Activated T-cell treated with anti-CD3 and anti-CD28 coated beads, Interleukin-2, amount 50 U/mL, for 24 hours (primary cell): ENCODE measurements at regions not wholly inside any gene's neighbourhood (a gene's known extent, or its start where the extent isn't known, plus 50 kb on each side); places are given as distances from the start of the nearest gene placed in this dataset.

Experiments used
- DNase-seq: peaks from one replicate; pipeline ENCODE4 v3.0.0-alpha.2; 2020
- H3K27ac Mint-ChIP-seq: 2 replicates; pipeline ENCODE4 v1.8.0; 2020; ENCODE audit warnings: mild to moderate bottlenecking, mixed read lengths
- H3K27me3 Mint-ChIP-seq: 2 replicates; pipeline ENCODE4 v1.8.0; 2020; ENCODE audit warnings: mixed read lengths
- H3K36me3 Mint-ChIP-seq: 2 replicates; pipeline ENCODE4 v1.8.0; 2020; ENCODE audit warnings: low read depth, mixed read lengths
- H3K4me1 Mint-ChIP-seq: 2 replicates; pipeline ENCODE4 v1.8.0; 2020; ENCODE audit warnings: low read depth, mixed read lengths
- H3K4me3 Mint-ChIP-seq: 2 replicates; pipeline ENCODE4 v1.8.0; 2020; ENCODE audit warnings: mild to moderate bottlenecking, moderate library complexity, mixed read lengths
- H3K9me3 Mint-ChIP-seq: 2 replicates; pipeline ENCODE4 v1.8.0; 2020; ENCODE audit warnings: mixed read lengths

DNA sequence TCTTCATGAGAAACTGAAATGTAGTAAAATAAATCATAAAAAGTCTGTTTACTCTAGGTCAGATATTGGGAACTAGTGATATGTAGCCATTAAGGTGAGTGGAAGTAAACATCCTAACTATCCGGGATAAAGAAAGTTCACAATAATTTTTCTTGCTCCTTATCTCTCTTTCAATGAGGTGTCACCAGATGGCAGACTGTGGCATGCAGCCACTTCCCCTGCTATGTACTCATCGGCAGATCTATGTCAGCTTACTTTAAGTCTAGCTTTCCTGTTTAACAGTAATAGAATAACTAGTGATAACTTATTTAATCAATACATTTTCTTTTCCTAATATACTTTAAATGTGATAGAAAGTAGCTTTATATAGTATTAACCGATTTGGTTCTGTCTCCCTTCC, 181.9 kb downstream of the NDFIP2 start:
- Mint-ChIP-seq H3K27me3 (peaks cover 8% of the 10 kb centered on the region), H3K36me3 (no peaks in the 10 kb centered on the region), H3K4me1 (peaks cover 1% of the 10 kb centered on the region), H3K4me3 (no peak overlapping the region), H3K27ac (no peak overlapping the region), H3K9me3 (no peaks in the 10 kb centered on the region)
- no peak for DNase-seq

DNA sequence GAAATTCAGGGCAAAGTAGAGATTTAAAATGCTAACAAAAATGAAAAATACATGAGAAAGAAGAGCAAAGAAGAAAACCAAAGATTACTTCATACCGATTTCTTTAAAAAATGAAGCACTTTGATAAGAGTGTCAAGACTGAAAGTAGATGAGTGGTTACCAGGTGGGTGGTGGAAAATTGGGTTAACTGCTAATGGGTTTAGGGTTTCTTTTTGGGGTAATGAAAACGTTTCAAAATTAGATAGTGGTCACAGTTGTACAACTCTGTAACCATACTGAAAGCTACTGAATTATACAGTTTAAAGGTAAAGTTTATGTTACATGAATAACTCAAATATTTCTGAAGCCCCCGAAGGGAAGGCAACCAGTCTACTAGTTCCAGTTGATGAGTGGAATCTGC, 179.4 kb downstream of the NDFIP2 start:
- Mint-ChIP-seq H3K9me3 (no peaks in the 10 kb centered on the region), H3K4me3 (no peak overlapping the region), H3K36me3 (no peaks in the 10 kb centered on the region), H3K27me3 (peaks cover 8% of the 10 kb centered on the region), H3K27ac (no peak overlapping the region), H3K4me1 (peaks cover 1% of the 10 kb centered on the region)
- no peak for DNase-seq

DNA sequence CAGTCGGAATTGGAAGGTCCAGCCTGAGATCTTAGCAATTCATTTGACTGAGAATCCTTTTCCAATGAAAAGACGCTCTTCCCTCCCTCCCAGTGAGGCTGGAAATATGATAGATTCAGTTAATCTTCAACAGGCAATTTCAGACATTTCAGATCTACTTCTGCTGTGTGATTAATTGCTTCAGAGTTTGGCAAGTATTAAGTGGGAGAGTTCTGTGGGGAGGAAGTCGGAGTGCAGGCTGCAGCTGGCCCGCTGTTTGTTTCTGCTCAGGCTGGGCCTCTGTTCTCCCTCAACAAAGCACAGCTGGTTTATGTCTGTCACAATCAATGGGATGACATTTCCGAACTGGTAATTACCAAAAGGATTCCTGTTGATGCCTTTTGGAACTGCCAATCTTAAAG, 178.2 kb downstream of the NDFIP2 start:
- no peak overlapping the region for H3K4me3 Mint-ChIP-seq
- H3K36me3 Mint-ChIP-seq: no peaks in the 10 kb centered on the region
- peaks cover 1% of the 10 kb centered on the region for H3K4me1 Mint-ChIP-seq
- no peaks in the 10 kb centered on the region for H3K9me3 Mint-ChIP-seq
- H3K27ac Mint-ChIP-seq: no peak overlapping the region
- DNase-seq: no peak
- peaks cover 8% of the 10 kb centered on the region for H3K27me3 Mint-ChIP-seq

DNA sequence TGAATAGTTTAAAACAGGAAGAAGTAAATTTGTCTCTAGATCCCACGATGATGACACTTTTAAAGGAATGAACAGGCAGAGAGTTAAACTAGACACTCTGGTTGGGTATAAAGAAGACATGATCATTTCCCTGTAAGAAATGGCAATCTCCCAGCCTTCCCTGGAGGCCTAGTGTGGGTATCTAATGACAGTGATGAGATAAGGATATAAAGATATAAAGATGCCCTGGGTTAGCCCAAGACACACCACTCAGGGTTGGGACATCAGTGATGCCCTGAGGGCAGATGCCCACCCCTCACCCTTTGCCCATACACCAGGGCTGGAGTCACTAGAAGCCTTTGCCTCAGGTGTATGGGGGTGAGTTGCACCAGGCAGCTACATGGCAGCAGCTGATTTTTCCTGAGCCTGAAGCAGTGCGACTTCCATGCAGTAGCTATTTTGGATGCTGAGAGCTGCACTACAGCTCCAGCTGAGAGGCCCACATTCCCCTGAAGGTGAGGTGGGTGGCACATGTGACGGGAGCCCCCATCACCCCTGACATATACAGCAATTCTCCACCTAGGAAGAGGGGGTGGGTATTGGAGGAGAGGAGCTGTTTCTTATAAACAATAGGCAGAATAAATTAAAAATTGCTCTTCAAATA, 177.5 kb downstream of the NDFIP2 start:
- H3K4me1 Mint-ChIP-seq: peaks cover 1% of the 10 kb centered on the region
- H3K9me3 Mint-ChIP-seq: no peaks in the 10 kb centered on the region
- H3K4me3 Mint-ChIP-seq: no peak overlapping the region
- no peak overlapping the region for H3K27ac Mint-ChIP-seq
- H3K27me3 Mint-ChIP-seq: peaks cover 8% of the 10 kb centered on the region
- no peaks in the 10 kb centered on the region for H3K36me3 Mint-ChIP-seq
- DNase-seq: no peak

DNA sequence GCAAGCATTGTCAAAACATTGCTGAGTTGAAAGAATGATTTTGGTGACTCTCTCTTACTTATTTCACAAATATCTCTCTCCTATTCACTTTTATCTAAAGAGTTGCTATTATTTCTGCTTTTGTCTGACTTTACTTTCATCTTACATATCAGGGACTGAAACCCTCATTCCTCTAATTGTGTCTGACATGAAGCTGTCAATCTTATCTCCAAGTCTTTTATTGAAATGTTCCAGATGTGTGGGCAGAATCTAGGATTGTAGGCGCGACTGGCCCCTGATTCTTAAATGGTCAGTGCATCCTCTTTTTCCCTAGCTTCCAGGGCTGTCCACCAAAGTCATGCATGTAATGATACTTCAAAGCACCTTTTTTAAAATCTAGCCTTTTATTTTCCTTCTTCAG, 174.6 kb downstream of the NDFIP2 start:
- no peak overlapping the region for H3K27ac Mint-ChIP-seq
- H3K4me3 Mint-ChIP-seq: no peak overlapping the region
- H3K4me1 Mint-ChIP-seq: no peaks in the 10 kb centered on the region
- H3K9me3 Mint-ChIP-seq: no peaks in the 10 kb centered on the region
- no peak for DNase-seq
- H3K27me3 Mint-ChIP-seq: peaks cover 6% of the 10 kb centered on the region
- no peaks in the 10 kb centered on the region for H3K36me3 Mint-ChIP-seq

DNA sequence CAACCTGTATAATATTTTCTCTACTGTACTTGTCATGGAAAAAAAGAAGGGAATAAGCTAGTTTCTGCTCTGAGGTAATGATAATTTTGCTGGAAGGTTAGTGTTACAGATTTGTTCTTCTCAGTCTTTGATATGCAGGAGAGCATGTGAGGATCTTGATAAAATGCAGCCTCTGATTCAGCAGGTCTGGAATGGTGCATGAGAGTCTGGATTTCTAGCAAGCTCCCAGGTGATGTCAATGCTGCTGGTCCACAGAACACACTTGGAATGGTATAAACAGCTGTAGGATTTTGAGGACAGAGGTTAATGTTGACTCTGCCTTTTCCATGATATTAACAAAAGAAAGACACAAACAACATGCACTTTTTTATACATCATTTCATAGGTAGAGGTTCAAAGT, 173.6 kb downstream of the NDFIP2 start:
- Mint-ChIP-seq H3K36me3 (no peaks in the 10 kb centered on the region), H3K27ac (no peak overlapping the region), H3K27me3 (peaks cover 5% of the 10 kb centered on the region), H3K9me3 (no peaks in the 10 kb centered on the region), H3K4me3 (no peak overlapping the region), H3K4me1 (no peaks in the 10 kb centered on the region)
- DNase-seq: no peak

DNA sequence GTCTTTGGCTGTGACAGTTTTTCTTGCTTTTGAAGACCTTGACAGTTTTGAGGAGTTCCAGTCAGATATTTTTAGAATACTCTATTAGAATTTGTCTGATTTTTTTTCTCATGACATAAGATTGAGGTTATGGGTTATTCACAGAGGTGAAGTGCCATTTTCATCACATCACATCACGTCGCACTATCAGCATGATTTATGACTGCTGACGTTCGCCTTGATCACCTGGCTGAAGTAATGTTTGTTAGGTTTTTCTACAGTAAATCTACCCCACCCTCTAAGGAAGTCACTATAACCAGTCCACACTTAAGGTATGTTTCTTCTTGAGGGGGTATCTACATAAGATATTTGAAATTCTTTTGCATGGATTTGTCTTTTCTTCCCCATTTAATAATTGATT, 169.7 kb downstream of the NDFIP2 start:
- H3K9me3 Mint-ChIP-seq: no peaks in the 10 kb centered on the region

DNA sequence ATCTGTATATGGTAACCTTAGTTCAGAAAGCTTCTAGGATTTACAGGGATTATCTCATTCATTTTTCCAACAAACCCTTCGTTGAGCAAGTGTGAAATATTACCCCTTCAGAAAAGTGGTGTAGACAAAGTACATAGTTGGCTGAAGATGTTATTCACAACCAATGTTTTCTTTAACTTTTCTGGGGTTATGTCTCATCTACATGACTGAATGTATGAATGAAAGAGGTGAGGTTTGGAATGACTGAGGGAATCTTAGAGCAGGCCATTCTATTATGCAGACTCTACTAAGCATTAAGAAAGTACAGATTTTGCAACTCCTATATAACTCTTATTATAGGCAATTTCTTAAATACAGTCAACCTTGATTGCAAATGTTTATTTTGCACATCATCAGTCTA, 167.2 kb downstream of the NDFIP2 start:
- Mint-ChIP-seq H3K9me3 (no peaks in the 10 kb centered on the region), H3K4me1 (no peaks in the 10 kb centered on the region), H3K27me3 (no peaks in the 10 kb centered on the region), H3K4me3 (no peak overlapping the region), H3K36me3 (no peaks in the 10 kb centered on the region), H3K27ac (no peak overlapping the region)
- no peak for DNase-seq

More for the DNA sequence above, 169.7 kb downstream of the NDFIP2 start:
- Mint-ChIP-seq H3K4me1 (no peaks in the 10 kb centered on the region), H3K27me3 (no peaks in the 10 kb centered on the region), H3K36me3 (no peaks in the 10 kb centered on the region), H3K4me3 (no peak overlapping the region), H3K27ac (no peak overlapping the region)
- DNase-seq: no peak

DNA sequence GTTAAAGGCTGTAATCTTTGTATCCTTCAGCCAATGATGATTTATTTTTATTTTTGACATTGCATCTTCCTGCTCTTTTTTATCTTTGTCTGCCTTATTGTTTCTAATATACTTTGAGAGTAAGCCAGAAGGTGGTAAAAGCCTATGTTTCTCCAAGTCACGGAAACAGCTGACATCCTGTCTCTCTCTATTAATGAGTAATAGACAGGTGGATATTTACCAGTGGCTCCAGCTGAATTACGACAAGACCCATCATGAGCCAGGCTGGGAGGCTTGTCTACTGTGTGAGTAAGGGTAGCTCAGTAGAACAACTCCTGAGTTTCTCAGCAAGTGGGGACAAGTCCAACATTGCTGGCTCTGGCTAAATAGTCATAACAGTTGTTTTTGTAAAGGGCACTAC, 166.6 kb downstream of the NDFIP2 start:
- no peak overlapping the region for H3K27ac Mint-ChIP-seq
- no peaks in the 10 kb centered on the region for H3K27me3 Mint-ChIP-seq
- H3K9me3 Mint-ChIP-seq: no peaks in the 10 kb centered on the region
- no peaks in the 10 kb centered on the region for H3K36me3 Mint-ChIP-seq
- H3K4me1 Mint-ChIP-seq: no peaks in the 10 kb centered on the region
- no peak overlapping the region for H3K4me3 Mint-ChIP-seq
- DNase-seq: no peak

DNA sequence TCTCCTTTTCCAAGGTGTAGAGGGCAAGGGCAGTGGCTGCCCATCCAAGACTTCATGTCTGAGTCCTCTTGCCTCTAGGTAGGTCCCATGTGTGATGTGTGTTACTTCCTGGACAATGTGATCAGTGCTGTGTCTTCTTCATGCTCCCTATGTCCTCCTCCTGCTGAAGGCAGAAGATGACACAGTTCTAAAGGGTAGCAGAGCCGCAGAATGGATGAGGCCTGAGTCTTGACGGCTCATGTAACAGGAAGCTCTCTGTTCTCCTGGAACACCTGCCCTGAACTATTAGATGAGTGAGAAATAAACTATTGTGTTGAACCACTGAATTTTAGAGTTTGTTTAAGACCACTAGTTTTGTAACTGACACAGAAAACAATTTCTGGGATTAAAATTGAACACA, 165.9 kb downstream of the NDFIP2 start:
- Mint-ChIP-seq H3K4me3 (no peak overlapping the region), H3K27ac (no peak overlapping the region), H3K4me1 (no peaks in the 10 kb centered on the region), H3K9me3 (no peaks in the 10 kb centered on the region), H3K27me3 (no peaks in the 10 kb centered on the region), H3K36me3 (no peaks in the 10 kb centered on the region)
- DNase-seq: no peak

DNA sequence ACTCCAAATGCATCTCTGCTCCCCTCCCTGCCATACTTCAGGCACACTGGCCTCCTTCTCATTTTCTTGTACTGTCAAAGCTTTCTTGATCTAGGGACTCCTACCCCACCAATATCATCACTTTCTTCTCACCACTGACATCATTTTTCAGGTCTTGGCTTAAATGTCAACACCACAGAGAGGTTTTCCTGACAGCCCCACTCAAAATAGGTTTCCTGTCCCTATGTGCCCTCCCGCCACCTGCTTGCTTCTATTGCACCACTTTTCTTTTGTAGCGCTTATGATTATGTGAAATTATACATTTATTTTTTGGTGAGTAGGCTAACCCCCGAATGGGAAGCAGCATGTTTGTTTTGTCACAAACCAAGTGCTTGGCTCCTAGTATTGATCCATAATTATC, 164.6 kb downstream of the NDFIP2 start:
- Mint-ChIP-seq H3K4me3 (no peak overlapping the region), H3K27me3 (no peaks in the 10 kb centered on the region), H3K27ac (no peak overlapping the region), H3K36me3 (no peaks in the 10 kb centered on the region), H3K4me1 (no peaks in the 10 kb centered on the region), H3K9me3 (no peaks in the 10 kb centered on the region)
- no peak for DNase-seq

DNA sequence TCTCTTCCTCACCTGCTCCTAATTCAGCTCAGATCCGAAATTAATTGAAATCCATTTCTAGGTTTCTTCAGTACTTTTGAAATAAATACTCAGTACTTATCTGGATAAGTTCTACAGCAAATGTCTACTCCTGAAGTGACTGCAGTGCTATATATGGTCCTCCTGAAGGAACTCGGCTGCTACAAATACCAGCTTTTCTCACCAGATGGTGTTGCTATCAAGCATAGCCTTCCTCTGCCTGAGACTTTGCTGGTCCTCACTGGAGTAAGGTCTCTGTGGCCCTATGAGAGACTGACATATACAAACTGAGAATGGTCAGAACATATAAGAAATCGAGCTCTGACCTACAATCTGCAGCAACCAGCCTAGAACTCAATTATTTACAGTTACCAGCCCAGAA, 161.6 kb downstream of the NDFIP2 start:
- H3K9me3 Mint-ChIP-seq: peaks cover 3% of the 10 kb centered on the region
- DNase-seq: no peak
- no peak overlapping the region for H3K27ac Mint-ChIP-seq
- no peaks in the 10 kb centered on the region for H3K4me1 Mint-ChIP-seq
- H3K27me3 Mint-ChIP-seq: no peaks in the 10 kb centered on the region
- H3K36me3 Mint-ChIP-seq: no peaks in the 10 kb centered on the region
- no peak overlapping the region for H3K4me3 Mint-ChIP-seq

DNA sequence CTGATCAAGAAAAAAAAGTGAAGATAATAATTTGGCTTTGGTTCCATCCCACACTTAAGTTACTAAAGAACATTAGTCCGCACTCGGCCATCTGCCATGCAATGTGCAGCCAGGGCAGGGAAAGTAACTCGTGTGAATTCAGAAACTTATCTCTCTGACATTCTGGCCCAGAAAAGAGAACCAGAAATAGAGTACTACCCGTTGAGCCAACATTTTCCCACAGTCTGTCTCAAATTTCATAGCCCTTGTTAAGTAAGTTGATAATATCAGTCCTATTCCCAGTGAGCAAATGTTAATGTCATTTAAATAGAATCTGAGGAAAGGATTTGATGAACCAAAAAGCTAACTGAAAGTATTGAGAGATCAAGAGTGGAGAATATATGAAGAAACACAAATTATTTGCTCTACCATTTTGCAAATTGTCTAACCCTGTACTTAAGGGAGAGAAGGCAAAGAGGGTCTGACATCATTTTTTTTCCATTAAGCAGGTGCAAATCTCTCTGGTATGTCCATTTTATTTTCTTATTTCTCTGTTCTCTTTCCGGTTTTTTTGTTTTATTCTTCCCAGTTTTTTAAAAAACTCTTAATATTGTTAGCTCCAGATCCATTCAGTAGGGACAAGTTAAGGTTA, 156.3 kb downstream of the NDFIP2 start:
- Mint-ChIP-seq H3K9me3 (peaks cover 3% of the 10 kb centered on the region), H3K4me3 (no peak overlapping the region), H3K36me3 (no peaks in the 10 kb centered on the region), H3K4me1 (no peaks in the 10 kb centered on the region), H3K27me3 (peaks cover 5% of the 10 kb centered on the region), H3K27ac (no peak overlapping the region)
- no peak for DNase-seq

DNA sequence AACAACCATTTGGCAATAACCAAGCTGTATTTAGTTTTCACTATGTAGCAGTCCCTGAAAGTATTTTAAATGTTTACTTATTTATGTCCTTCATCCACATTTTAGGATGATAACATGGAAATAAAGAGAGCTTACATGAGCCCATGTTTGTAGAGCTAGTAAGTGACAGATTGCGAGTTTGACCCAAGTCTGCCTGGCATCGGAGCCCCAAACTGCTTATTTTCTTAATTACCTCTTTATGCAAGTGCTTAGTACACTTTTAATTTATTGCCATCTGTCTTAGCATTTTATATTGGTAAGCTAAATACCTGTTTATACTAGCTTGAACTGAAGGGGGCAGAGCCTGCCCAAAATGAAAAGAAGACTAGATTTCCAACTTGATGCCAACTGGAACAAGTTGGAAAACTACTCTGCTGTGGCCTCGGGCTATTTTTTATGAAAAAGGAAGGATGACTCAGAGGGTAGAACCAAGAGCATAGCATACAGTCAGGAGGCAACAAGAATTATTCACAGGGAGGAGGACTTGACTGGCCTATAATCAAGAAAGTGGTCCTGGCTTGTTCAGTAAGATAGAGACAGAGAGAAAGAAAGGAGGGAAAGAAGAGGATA, 150.2 kb downstream of the NDFIP2 start:
- H3K4me3 Mint-ChIP-seq: no peak overlapping the region
- H3K36me3 Mint-ChIP-seq: no peaks in the 10 kb centered on the region
- H3K27ac Mint-ChIP-seq: no peak overlapping the region
- peaks cover 5% of the 10 kb centered on the region for H3K27me3 Mint-ChIP-seq
- no peak for DNase-seq
- no peaks in the 10 kb centered on the region for H3K9me3 Mint-ChIP-seq
- H3K4me1 Mint-ChIP-seq: no peaks in the 10 kb centered on the region

DNA sequence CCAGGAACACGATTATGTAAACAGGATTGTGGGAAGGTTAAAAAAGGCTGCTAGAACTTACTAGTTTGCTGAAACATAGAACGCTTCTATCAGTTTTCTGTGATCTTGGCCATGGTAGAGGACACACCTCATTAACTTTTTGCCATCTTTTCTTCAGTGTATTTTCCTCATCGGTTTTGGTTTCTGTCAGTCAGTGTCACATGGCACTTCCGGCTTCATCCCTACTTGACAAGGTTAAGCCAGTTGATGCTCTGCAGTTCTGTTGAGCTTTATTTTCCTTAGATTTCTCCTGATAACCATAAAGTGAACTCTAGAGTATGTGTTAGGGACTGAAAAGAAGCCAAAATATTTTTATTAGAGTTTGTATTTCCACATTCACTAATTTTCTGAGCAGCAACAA, 147.5 kb downstream of the NDFIP2 start:
- no peaks in the 10 kb centered on the region for H3K9me3 Mint-ChIP-seq
- H3K4me1 Mint-ChIP-seq: no peaks in the 10 kb centered on the region
- no peak overlapping the region for H3K27ac Mint-ChIP-seq
- DNase-seq: no peak
- no peak overlapping the region for H3K4me3 Mint-ChIP-seq
- peaks cover 3% of the 10 kb centered on the region for H3K27me3 Mint-ChIP-seq
- no peaks in the 10 kb centered on the region for H3K36me3 Mint-ChIP-seq
